ENCODE measurements at regions not wholly inside any gene's neighbourhood (a gene's known extent, or its start where the extent isn't known, plus 50 kb on each side); places are given as distances from the start of the nearest gene placed in this dataset.
"Not testable (repeated sequence)": the region's sequence is repeated elsewhere in the genome, so short reads cannot be mapped to it uniquely, and the experiment has no call there.

DNA sequence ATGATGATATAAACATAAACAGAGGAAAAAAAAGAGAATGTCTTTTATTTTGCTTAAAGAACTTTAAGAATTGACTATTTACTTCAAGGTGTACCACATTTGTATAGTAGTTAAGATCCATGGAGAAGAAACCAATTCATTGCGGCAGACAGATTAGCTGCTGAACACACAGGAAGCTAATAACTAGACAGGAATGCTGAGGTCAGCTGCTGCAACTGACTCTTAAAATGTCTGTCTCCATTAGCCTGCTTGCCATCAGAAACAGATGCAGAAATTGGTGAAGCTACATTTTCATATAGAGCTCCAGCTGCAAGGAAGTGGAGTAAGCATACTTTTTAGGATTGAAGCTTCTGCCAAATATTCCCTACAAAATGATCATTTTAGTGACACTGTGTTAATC lies 939.5 kb downstream of the EPHA7 start:
- no peak for DNase-seq

DNA sequence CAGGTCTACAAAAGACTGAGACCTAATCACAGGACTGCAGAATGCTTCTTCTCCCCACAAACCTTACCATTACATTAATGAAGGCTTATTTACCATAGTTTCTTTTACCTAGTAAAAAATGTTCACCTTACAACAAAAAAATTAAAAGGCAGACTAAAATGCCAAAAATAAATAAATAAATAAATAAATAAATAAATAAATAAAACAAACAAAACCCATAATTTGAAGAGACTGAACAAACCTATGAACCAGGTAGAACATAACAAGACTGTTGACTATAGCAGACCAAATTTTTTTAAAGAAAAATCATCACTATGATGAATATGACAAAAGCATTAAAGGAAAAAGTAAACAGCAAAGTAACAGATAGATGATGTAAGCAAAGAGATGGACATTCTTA lies 946.3 kb downstream of the EPHA7 start:
- DNase-seq: no peak

DNA sequence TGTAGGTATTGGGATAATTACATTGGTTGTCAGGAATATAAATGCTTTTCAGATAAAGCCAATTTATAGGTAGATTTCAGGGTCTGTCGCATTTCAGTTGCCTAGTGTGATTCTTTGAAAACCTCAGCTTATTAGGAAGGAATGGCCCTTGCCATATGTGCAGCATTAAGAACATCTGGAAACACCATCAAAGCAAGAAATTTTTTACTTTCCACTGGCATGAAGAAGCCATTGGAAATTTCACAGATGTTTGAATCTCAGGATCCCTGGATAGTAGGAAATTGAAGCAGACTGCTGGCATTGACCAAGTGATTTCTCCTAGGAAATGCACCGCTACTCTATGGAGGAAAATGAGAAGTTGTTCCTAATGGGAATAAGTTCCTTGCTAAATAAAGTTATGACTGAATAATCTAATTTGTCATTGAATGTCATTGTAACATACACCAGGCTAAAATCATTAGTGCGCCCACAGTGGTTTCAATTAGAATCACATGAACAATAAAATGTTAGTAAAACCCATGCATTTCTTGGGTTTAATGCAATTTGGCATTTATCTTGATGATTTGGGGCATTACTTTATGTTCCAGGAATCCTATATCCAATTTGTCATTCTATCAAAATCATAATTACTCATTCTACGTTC lies 950.1 kb downstream of the EPHA7 start:
- DNase-seq: no peak

DNA sequence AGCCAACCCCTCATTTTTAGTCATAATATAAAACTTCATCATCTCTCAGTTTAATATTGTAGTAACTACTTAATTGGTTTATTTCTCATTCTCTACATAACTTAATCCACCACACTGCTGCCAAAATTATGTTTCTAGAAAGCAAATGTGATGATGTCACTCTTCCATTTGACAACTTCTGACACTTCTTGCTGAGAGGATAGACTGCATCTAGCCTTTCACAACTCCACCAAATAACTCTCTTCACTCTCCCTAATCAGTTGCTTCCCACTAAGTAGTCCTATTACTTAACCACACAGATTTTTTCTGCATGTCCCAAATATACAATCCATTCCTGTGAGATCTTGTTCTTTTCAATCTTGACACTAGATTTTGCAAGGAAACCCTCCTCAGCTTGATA lies 951.3 kb downstream of the EPHA7 start:
- DNase-seq: no peak

DNA sequence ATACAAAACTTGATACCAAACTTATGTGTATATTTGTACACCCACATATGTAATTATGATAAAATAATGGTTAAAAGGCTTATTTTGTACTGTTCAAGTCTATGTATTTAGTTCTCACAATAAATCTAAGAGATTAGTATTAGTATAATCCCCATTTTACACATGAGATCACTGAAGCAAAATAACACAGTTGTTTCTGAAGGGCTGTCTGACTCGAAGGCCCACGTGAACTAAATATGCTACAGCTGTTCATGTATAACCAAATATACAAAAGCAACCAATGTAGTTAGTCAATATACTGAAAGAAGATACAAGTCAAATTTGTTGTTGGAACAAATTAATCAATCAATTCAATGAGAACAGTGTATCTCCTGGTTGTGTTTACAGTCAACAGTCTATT lies 959.2 kb downstream of the EPHA7 start:
- DNase-seq: no peak

DNA sequence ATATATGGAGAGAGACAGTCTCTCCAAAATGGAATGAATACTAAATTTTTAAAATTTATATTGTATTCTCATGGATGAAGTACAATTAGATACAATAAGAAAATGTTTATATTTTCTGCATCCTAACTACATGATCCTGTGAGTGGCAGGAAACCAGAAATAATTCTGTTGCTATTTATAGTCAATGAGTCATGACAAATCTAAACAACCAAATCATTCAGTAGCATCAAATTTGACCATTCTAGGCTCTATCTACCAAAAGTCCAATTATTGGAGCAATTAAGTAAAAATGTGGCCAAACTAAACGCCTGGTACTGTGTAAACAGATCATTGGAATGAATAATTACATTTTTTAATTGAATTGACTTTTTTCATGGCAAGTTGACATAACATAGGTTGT lies 959.8 kb downstream of the EPHA7 start:
- no peak for DNase-seq

DNA sequence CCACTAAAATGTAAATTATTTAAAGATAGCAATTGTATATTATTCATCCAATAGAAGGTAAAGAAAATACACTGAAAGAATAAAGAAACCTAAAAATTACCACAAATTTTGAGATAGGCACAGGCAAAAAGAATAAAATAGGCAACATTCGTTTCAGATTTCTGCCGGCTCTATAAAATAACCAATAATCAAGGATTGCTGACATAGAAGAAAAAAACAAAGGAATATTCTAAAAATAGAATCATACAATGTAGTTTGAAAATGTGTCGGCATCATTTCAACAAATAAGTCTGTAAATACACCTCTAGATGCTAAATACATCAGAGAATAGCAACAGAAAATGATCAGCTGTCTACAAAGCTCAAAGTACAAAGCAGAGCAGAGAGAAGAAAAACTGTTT lies 973.3 kb downstream of the EPHA7 start:
- DNase-seq: no peak

DNA sequence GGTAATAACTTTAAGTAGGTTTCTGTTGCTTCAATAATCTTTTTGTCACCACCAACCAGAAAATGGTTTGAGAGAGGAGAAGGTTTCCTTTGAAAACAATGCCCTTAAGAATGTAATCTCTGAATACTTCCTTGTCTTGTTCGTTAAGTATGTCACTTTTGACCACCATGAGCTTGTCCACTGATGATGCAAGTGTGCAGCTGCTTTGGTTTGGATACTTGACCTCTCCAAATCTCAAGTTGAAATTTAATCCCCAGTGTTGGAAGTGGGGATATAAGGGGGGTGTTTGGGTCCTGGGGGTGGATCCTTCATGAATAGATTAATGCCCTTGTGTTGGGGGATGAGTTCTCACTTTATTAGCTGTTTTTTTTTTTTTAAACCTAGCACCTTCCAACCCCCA lies 985.4 kb downstream of the EPHA7 start:
- no peak for DNase-seq

DNA sequence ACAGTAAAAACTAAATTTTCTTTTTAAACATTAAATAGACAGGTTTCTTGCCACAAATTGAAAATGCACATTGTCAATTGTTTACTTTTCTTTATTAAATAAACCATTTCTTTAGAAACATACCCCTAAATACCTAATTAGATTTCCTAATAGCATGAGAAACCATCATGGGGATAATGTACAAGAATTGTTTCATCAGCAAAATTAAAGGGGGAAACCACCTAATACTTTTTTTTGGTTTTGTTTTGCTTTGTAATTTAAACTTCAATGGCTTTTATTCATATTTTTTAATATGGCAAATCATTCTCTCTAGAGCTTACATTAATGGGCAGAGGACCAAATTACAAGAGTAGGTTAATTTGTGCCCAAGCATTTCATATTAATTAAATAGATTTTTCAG lies 987.9 kb downstream of the EPHA7 start:
- no peak for DNase-seq

DNA sequence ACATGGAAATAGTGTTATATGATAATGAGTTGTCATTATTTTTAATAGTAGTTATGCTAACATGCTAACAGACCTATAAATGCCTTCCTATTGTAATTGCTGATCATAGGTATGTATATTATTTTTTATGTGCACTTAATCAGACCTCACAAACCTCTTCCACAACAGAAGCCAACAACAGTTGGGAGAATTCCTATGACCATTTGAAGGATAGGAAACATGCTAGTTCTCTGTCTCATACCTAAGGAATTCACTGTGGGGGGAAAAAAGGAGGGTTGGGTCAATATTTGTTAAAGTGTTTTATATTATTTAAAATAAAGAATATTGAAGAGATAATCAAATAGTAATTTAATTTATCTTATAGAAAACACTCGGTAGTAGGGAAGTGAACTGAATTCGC lies 990.9 kb downstream of the EPHA7 start:
- DNase-seq: no peak

DNA sequence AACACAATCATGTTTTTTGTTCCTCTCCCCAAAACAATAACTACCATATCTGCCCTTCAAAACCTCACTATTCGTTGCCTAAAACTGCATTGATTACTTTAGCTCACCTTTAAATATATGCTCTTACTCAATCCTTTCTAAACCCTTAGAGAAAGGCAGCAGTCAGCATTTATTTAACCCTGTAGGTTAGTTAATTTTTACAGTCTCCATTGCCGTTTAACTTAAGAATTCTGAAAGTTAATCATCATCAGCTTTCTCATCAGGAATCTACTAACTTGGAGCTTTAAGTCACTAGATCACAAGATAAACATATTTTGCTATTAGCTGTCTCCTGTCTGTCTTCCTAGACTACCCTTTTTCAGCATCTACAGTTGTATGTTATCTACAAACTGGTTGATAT lies 991.9 kb downstream of the EPHA7 start:
- DNase-seq: no peak

DNA sequence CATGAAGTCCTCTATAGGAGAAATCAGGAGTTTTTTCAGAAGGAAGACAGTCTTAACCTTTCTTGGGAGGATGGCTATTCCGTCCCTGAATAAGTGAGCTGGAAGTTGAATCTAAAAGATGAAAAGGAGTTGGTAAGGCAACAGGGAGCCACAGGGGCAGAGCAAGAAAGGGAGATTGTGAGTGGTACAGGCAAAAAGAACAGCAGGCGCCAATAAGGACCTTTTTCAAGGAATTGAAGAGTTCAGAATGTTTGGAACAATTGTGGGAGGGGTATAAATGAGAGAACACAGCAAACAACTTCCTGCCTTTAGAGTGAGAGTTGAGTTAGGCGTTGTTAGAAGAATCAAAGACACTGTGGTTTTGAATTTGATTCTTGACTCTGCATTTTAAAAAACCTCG lies 1003.7 kb downstream of the EPHA7 start:
- DNase-seq: no peak

DNA sequence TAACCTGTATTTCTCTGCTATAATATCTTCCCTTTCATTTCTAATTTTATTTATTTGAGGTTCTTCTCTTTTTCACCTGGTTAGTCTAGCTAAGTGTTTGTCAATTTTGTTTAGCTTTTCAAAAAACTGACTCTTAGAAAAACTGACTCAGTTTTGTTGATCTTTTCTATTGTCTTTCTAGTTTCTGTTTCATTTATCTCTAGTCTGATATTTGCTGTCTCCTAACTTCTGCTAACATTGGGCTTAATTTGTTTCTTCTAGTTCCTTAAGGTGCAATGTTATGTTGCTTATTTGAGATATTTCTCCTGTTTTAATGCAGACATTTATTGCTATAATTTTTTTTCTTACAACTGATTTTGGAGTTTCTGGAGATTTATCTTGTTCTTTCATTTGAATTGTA lies 1011.0 kb downstream of the EPHA7 start:
- no peak for DNase-seq

DNA sequence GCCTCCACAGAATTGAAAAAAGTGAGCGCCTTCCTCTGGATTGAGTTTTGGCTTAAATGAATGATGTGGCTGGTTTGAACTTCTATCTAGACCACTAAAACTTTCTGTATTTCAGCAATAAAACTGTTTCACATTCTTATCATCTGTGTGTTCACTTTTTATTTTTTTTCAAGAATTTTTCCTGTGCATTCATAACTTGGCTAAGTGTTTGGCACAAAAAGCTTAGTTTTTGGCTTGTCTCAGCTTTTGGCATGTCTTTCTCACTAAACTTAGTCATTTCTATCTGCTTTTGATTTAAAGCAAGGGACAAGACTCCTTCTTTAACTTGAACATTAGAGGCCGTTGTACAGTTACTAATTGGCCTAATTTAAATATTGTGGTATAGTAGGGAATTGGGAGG lies 1015.1 kb downstream of the EPHA7 start:
- DNase-seq: no peak

DNA sequence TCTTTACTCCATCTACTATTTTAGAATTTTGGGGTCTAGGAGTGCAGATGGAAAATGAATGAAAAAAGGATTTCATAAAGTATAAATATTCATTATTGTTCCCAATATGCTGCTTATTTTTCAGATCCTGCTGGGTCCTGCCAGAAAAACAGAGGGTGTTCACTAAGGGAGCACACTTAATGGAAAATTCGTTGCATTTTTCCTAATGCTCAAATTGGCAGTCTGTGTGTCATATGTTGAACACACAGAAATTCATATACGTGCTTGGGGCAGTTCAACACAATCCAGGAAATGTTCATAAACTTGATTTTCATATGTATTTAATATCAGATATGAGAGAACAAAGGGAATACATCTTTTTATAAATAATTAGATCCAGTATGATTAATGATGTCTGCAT lies 1019.4 kb downstream of the EPHA7 start:
- DNase-seq: no peak

DNA sequence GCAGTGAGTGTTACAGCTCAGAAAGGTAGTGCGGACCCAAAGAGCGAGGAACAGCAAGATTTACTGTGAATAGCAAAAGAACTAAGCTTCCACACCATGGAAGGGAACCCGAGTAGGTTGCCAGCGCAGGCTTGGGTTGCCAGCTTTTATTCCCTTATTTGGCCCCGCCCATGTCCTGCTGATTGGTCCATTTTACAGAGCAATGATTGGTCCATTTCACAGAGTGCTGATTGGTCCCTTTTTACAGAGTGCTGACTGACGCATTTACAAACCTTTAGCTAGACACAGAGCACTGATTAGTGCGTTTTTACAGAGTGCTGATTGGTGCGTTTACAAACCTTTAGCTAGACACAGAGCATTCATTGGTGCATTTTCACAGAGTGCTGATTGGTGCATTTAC lies 1030.7 kb downstream of the EPHA7 start:
- not testable (repeated sequence) for DNase-seq

DNA sequence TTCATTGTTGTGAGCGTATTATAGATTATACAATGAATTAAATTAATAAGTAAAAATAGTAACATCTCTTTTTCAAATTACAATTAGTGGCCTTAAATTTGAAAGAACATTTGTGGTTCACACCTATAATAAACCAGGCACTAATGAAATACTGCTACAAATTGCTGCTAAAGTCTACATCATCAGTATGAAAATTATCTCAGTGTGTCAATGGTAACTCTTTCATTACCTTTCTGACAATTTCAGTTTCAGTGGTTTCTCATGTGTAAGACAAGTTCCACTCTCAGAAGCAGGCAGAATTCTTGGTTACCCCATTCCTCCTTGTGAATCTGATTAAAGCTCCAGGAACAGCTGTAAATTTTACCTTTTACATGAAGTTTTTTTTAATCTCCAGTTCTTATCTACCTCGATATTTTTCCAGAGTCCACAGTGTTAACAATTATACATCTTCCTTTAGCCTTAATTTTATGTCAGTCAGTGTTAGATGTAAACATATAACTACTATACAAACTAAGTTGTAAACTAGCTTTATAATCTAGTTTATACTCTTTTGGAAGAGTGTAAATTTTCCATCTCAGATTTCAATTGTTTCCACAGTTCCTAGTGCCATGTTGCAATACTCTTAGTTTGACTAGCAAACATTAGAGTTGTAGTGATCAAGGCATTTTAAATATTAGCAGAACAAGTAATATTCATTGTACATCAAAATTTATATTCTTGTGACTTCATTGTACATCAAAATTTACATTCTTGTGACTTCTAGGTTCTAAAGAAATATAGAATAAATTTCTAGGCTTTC lies 1038.4 kb downstream of the EPHA7 start:
- no peak for DNase-seq

DNA sequence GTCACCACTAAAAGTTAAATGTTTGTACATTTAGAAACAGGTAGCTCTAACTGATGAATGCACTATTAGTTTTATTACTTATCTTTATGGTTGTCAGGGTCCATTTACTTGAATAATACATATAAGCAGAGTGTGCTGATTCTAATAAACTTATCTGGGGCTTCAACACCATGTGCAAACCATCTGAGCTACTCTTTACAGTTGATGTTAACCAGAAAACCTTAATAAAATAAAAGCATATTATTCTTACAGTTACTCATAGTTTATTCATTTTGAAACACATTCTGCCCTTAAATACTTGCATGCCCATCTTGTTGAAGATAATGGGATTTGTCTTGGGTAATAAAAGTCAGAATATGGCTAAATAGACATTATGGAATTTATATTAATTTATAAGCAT lies 1042.2 kb downstream of the EPHA7 start:
- no peak for DNase-seq

DNA sequence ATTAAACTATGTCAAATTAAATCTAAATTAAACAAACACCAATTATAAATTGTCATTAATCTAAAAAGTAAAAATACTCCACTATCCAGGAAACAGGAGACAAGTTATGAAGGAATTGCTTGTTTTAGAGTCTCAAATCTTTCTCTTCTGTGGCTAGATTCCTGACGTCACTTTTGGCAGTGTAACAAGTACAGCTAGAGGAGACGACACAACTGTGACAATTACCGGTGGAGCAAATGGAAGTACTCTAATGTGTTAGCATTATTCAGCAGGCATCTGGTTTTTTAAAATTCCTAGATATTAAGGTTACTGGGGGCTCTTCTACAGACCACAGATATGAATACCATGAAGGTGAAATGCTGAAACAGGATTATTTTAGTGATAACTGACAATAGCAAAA lies 1042.7 kb downstream of the EPHA7 start:
- no peak for DNase-seq

DNA sequence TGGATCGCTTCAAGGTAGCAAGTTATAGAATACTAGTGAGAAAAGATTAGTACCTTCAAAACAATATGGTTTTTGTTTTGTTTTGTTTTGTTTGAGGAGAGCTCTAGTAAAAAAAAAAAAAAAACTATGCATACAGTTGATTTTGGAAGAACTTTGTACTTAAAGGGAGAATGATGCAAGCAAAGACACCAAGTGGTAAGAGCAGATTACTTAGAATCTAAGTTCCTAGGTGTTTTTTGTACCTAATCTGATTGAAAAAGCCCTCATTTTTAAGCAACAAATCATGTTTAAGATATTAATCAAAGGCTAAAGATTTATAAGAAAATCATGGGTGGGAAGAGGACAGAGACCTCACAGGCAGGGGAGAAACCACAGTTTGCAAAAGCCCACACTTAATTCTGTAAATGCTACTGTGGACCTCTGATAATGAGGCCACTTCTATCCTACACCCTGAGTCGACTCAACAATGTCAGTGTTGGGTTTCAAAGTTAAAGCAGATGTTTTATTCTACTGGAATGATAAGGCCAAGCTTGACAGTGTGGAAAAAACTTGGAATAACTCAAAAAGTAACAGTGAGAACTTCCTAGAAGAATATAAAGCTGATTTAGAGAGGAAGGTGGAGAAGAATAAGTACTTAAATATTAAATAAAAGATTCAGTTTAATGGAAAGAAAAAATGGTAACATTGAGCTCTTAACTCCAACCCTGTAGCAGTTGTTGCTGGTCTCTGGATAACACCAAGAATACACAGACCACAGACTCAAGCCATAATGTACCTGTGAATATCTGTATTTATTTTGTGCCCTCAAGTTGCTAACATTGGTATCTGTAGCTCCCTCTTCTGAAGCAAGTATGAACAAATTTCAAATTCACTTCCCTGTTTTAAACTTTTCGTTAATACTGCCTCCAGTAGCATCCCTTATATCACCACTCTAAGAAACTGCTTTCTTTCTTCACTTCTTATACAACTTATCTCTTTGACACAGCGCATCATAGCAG lies 1047.8 kb downstream of the EPHA7 start:
- no peak for DNase-seq

DNA sequence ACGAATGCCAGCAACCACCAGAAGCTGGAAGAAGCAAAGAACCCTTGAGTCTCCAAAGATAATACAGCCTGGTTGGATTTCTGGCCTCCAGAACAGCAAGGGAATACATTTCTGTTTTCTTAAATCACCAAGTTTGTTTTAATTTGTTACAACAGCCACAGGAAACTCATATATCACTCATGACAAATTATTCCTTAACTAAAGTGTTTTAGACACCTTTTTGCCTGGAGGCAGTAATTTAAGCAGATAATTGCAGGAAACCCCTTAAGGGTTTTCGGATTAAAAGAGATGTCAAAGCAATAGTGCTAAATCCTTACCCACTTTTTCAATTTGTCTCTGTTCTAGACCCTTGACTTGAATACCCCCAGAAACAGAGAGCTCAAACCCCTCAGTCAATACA lies 1050.0 kb downstream of the EPHA7 start:
- DNase-seq: no peak

DNA sequence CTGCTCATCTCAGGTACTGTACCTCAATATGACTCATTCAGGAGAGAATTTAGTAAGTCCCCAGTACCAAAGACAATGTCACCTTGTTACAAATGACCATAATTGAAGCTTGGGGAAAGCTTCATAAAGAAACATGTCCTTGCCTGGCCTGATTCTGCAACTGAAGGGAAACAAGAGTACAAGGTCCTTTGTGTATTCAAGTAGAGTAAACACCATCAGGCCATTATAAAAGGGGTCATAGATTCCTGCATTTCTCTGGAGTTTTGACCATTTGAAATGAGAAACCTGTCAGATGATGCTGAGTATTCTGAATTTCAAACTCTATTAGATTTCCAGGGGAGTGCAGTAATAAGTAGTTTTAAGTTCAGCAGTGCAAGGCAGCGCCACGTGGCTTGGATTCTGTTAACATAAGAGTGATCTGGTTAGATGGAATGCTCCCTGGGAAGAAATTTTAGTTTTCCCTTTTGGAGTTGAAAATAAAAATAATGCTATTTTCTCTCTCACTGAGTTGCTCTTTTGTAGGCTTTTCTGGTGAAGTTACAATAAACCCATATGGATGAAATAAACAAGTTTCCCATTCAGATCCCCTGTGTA lies 1054.3 kb downstream of the EPHA7 start:
- DNase-seq: no peak

DNA sequence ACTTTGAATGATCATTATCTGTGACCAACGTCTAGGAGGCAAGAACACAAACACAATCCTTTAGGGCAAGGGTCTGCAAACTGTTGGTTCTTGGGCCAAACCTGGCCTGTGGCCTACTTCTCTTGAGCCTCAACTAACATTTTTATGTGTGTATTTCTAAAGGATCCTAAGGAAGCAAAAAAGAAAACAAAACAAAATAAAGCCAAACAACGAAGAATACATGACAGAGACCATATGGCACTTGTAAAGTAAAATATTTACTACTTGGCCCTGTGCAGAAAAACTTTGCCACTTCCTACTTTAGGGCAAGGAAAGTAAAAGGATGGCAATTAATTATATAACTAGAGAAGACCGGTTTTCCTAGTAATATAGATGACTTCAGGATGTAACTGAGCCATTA lies 1056.2 kb downstream of the EPHA7 start:
- no peak for DNase-seq
